GM12878 (cell line): ENCODE measurements at regions not wholly inside any gene's neighbourhood (a gene's known extent, or its start where the extent isn't known, plus 50 kb on each side); places are given as distances from the start of the nearest gene placed in this dataset.

Experiments
- ATAC-seq: fragments of 200-7000 bp; cut with Tn5 transposase; 3 replicates; pipeline ENCODE4 v1.9.1; 2020; ENCODE audit warnings: mild to moderate bottlenecking, moderate library complexity
- BruUV-seq: library from RNA; stranded (reverse); fragments of 400-500 nt; replicated peaks from 2 replicates; lab custom pipeline; 2021; lab: Mats Ljungman, UMichigan
- CTCF ChIA-PET: fragments of 300-600 bp; sonication (Branson Sonifier 250); formaldehyde crosslinking; extraction: SDS; loops from one replicate; lab custom pipeline; 2021; ENCODE audit warnings: inconsistent platforms; lab: Yijun Ruan, JAX
- POLR2A ChIA-PET: fragments of 350-600 bp; formaldehyde crosslinking; extraction: SDS; loops from one replicate; lab custom pipeline; 2021; ENCODE audit warnings: inconsistent platforms; lab: Charles Lee
- RAD21 ChIA-PET: fragments of 300-600 bp; sonication (Branson Sonifier 250); formaldehyde crosslinking; loops from one replicate; lab custom pipeline; 2023; ENCODE audit warnings: antibody characterized with exemption; ENCODE audit not compliant: unreplicated experiment; lab: Charles Lee
- SMC1A ChIA-PET: fragments of 300-600 bp; sonication (Branson Sonifier 250); formaldehyde crosslinking; loops from one replicate; lab custom pipeline; 2023; ENCODE audit not compliant: unreplicated experiment, uncharacterized antibody; lab: Charles Lee
- DNase-seq: peaks from one replicate; pipeline ENCODE4 v3.0.0-alpha.2; 2011; ENCODE audit warnings: low read depth, low spot score
- FAIRE-seq: peaks from 3 replicates; lab custom pipeline; 2011; peaks lifted over from hg19 to GRCh38; lab: Jason Lieb, UNC
- H2AFZ ChIP-seq: 2 replicates; pipeline ENCODE4 v1.6.0; 2011; ENCODE audit warnings: low read depth, low read length, control low read depth; ENCODE audit not compliant: control insufficient read depth
- H3K27ac ChIP-seq: 2 replicates; pipeline ENCODE4 v1.5.1; 2011; ENCODE audit warnings: control low read depth; ENCODE audit not compliant: control insufficient read depth, insufficient read depth
- H3K27me3 ChIP-seq, 2 experiments: replicated peaks in 1 of 2; 2 replicates each; pipeline versions ENCODE4 v1.6.0 to v1.6.1; 2011; ENCODE audit warnings: low read length in 1 of 2; ENCODE audit not compliant: control insufficient read depth in 2 of 2, insufficient read depth in 2 of 2
- H3K36me3 ChIP-seq, 2 experiments: 2 replicates each; pipeline ENCODE4 v1.5.1; 2011; ENCODE audit warnings: low read length in 1 of 2; ENCODE audit not compliant: control insufficient read depth in 2 of 2, insufficient read depth in 2 of 2
- H3K4me1 ChIP-seq: 2 replicates; pipeline ENCODE4 v1.6.1; 2011; ENCODE audit warnings: mild to moderate bottlenecking, low read length, moderate library complexity, mixed read lengths; ENCODE audit not compliant: control insufficient read depth, insufficient read depth
- H3K4me2 ChIP-seq: 2 replicates; pipeline ENCODE4 v1.6.0; 2011; ENCODE audit warnings: control low read depth; ENCODE audit not compliant: control insufficient read depth, insufficient read depth
- H3K4me3 ChIP-seq: fragments of 200-600 bp; sonication (generic); 2 replicates; pipeline ENCODE4 v1.5.1; 2016
- H3K79me2 ChIP-seq: 2 replicates; pipeline ENCODE4 v1.6.0; 2011; ENCODE audit warnings: low read length; ENCODE audit not compliant: control insufficient read depth, insufficient read depth
- H3K9ac ChIP-seq: 2 replicates; pipeline ENCODE4 v1.8.0; 2011; ENCODE audit warnings: low read length, control low read depth, mixed read lengths; ENCODE audit not compliant: control insufficient read depth, insufficient read depth
- H3K9me3 ChIP-seq: replicated peaks from 3 replicates; pipeline ENCODE4 v1.5.1; 2011; ENCODE audit warnings: mild to moderate bottlenecking, low read length; ENCODE audit not compliant: control insufficient read depth, insufficient read depth
- H4K20me1 ChIP-seq: 2 replicates; pipeline ENCODE4 v1.6.0; 2011; ENCODE audit not compliant: control insufficient read depth, insufficient read depth
- CREM ChIP-seq: IDR thresholded peaks from 2 replicates; pipeline ENCODE4 v1.6.1; 2014; ENCODE audit warnings: antibody characterized with exemption, low read depth
- E2F4 ChIP-seq: IDR thresholded peaks from 2 replicates; pipeline ENCODE4 v1.6.1; 2012; ENCODE audit warnings: low read depth, low read length, improper control_type of control experiment
- E2F8 ChIP-seq: fragments of 450-650 bp; IDR thresholded peaks from 2 replicates; pipeline ENCODE4 v1.6.1; 2018; ENCODE audit warnings: mild to moderate bottlenecking, low read depth, moderate library complexity; ENCODE audit not compliant: partially characterized antibody
- EP300 ChIP-seq, 2 experiments: fragments of 150-350 bp in 1 of 2; IDR thresholded peaks; 2 replicates each; pipeline ENCODE4 v1.6.1; 2011 to 2012; ENCODE audit warnings: low read depth in 2 of 2, low read length in 2 of 2, borderline replicate concordance in 1 of 2, improper control_type of control experiment in 1 of 2, inconsistent platforms in 1 of 2; ENCODE audit not compliant: control insufficient read depth in 1 of 2
- EZH2 ChIP-seq: IDR thresholded peaks from 2 replicates; pipeline ENCODE4 v1.6.1; 2012; ENCODE audit warnings: low read depth, mild to moderate bottlenecking, control low read depth, inconsistent platforms, low read length, borderline replicate concordance; ENCODE audit not compliant: control insufficient read depth
- HCFC1 ChIP-seq: fragments of 150-350 bp; IDR thresholded peaks from 2 replicates; pipeline ENCODE4 v1.6.1; 2014; ENCODE audit warnings: low read length
- KAT2A ChIP-seq: conservative IDR thresholded peaks from 2 replicates; pipeline ENCODE4 v1.6.1; 2011; ENCODE audit warnings: low read depth, low read length; ENCODE audit not compliant: control insufficient read depth
- MTA2 ChIP-seq: fragments of 450-650 bp; IDR thresholded peaks from 2 replicates; pipeline ENCODE4 v1.6.1; 2016; ENCODE audit warnings: low read depth, mild to moderate bottlenecking, moderate library complexity
- MXI1 ChIP-seq: fragments of 150-350 bp; IDR thresholded peaks from 2 replicates; pipeline ENCODE4 v1.6.1; 2011; ENCODE audit warnings: low read depth, mild to moderate bottlenecking, inconsistent platforms, low read length, improper control_type of control experiment
- PAX5 ChIP-seq: IDR thresholded peaks from 2 replicates; pipeline ENCODE4 v1.6.1; 2011; ENCODE audit warnings: low read depth, low read length, borderline replicate concordance
- RCOR1 ChIP-seq: conservative IDR thresholded peaks from 2 replicates; pipeline ENCODE4 v1.6.1; 2012; ENCODE audit warnings: low read depth, low read length, improper control_type of control experiment
- SMARCA5 ChIP-seq: fragments of 450-650 bp; IDR thresholded peaks from 2 replicates; pipeline ENCODE4 v1.6.1; 2017; ENCODE audit warnings: mild to moderate bottlenecking
- ZBTB4 ChIP-seq: fragments of 450-650 bp; formaldehyde crosslinking; IDR thresholded peaks from 2 replicates; pipeline ENCODE4 v1.4.0; 2022; ENCODE audit warnings: mild to moderate bottlenecking, moderate library complexity
- ZNF622 ChIP-seq: fragments of 450-650 bp; IDR thresholded peaks from 2 replicates; pipeline ENCODE4 v1.6.1; 2017; ENCODE audit warnings: mild to moderate bottlenecking, inconsistent platforms
- WGBS: methylation state at CpG from one replicate; pipeline ENCODE4 v1.1.6; 2016; ENCODE audit warnings: low lambda C conversion rate; ENCODE audit not compliant: insufficient replicate concordance, insufficient coverage; ENCODE audit errors: missing lambda C conversion rate; 5-methylcytosine and 5-hydroxymethylcytosine counted together
- in situ Hi-C: fragments of 300-500 bp; cut with MboI; formaldehyde crosslinking; loops from 9 replicates; pipeline ENCODE4 v1.14.3; 2018; ENCODE audit warnings: mixed read lengths
- intact Hi-C: fragments of 100-400 bp; cut with micrococcal nuclease; formaldehyde crosslinking; loops from one replicate; pipeline ENCODE4 v1.14.2; 2022; ENCODE audit not compliant: unreplicated experiment

- POLR2A ChIA-PET: no interaction called here
- Histone ChIP-seq H3K4me1 (no peaks in the 10 kb centered on the region), H3K27ac (no peak overlapping the region), H3K36me3 (no peaks in the 10 kb centered on the region), H3K4me2 (no peak overlapping the region), H4K20me1 (no peaks in the 10 kb centered on the region), H3K27me3 (no peaks in the 10 kb centered on the region), H3K4me3 (no peak overlapping the region), H2AFZ (no peak overlapping the region), H3K79me2 (no peaks in the 10 kb centered on the region), H3K9ac (no peak overlapping the region), H3K9me3 (no peaks in the 10 kb centered on the region)
- no peak for FAIRE-seq
- BruUV-seq: no TSS peak
- WGBS: 0% methylated on average over 2 of the region's 2 CpGs
- SMC1A ChIA-PET: interaction anchor here (1.0 kb wide), 1 partner anchor 21 kb away, joined by 3 read pairs; no protein-coding TSS in a partner anchor
- in situ Hi-C loops (no loop called here), intact Hi-C loops (no loop called here)
- RAD21 ChIA-PET: no interaction called here
- CTCF ChIA-PET: no interaction called here
- ATAC-seq: no peak
- DNase-seq: no peak
- TF ChIP-seq CREM (no peak), ZNF622 (no peak), E2F8 (no peak), EZH2 (no peak), RCOR1 (no peak), EP300 (IDR thresholded peaks at IDR 0.05; ENCODE audit: borderline replicate concordance in 1 of 2, control insufficient read depth in 1 of 2, low read depth in 2 of 2, low read length in 2 of 2) (no peak), MTA2 (no peak), MXI1 (no peak), ZBTB4 (no peak), HCFC1 (no peak), KAT2A (no peak), E2F4 (no peak), SMARCA5 (no peak), PAX5 (no peak)
Observed at GRCh38 chr12:83896416-83896815, 1016.2 kb downstream of the SLC6A15 start.
